ENCODE measurements at regions not wholly inside any gene's neighbourhood (a gene's known extent, or its start where the extent isn't known, plus 50 kb on each side); places are given as distances from the start of the nearest gene placed in this dataset.

DNA sequence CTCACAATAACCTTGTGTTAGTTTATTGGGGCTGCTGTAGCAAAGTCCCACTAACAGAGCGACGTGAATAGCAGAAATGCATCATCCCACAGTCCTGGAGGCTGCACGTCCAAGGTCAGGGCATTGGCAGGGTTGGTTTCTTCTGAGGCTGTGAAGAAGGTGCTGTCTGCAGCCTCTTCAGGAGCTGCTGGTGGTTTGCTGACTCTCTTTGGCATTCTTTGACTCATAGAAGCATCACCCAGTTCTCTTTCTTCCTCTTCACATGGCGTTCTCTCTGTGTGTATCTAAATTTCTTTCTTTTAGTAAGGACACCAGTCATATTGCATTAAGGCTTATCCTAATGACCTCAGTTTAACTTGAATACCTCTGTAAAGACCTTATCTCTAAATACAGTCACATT lies 428.4 kb upstream of the KLF6 start:
- no peak for DNase-seq

DNA sequence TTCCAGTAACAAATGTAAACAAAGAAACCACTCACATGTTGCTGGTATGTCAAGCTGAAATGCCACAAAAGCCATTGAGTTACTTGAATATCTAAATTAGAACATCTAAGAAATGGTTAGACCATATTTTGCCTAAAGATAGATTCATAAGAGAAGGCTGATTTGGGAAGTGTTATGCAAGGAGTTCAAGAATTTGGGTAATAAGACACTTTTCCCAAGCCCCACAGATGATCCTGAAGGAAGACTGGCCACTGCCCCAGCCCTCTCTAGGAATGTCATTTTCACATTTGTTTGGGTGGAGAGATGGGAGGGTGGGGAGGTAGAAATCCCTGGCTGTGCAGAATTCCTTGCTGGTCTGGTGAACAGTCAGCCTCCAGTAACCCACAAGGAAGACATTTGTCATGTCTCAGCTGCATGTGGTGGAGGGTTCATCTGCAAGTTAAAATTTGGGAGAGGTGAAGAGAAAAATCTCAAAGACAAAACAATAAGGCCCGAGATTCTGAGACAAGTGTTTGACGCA lies 427.2 kb upstream of the KLF6 start:
- no peak for DNase-seq

DNA sequence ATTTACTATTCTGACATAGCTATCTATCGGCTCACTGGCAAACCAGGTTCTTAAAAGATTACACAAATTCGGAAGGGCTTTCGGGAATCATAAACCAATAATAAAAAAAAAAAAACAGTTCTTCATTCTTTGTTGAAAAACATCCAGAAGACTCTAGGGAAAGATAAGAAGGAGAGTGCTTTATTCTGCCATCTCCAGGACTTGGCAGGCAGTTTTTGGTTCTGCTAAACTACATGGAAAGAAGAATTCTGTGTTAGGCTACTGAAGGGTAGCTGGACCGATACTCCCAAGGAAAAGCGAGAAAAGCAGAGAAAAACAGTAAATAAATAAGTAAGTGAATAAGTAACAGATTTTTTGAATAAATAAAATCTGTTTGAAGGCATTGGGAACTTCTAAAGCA lies 423.5 kb upstream of the KLF6 start:
- DNase-seq = no peak

DNA sequence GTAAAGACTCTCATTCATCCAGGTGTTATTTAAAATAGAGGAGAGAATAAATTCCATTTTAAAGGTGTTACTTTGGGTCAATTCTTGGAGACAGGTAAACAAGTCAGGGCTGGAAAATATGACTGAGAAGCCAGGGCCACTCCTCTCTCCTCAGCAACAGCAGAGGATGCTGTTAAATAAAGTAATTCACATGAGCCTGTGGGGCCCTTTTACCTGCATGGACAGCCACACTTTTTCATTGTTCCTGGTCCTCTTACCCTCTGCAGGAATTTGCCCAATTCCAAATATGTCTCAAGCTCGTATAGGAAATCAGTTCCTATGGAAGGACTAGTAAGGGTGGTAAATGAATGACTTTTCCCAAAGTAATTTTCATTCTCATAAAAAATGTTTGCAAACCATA lies 420.1 kb upstream of the KLF6 start:
- DNase-seq = no peak

DNA sequence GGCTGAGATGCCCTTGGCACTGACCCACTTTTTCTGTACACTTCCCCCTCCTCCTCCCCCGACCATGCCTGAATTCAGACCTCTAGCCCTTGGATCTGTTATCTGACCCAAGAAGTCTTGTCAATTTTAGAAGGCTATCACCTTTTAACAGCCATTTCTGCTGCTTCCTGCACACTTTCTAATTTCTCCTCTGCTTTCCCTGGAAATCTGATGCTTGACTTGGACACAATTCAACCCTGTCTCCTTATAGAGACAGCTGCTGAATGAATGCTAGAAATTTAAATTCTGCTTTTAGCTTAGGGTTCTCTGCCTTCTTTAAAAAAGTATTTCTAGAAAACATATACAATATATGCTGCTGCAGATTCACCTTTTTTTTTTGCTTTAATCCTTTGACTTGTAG lies 417.9 kb upstream of the KLF6 start:
- no peak for DNase-seq

DNA sequence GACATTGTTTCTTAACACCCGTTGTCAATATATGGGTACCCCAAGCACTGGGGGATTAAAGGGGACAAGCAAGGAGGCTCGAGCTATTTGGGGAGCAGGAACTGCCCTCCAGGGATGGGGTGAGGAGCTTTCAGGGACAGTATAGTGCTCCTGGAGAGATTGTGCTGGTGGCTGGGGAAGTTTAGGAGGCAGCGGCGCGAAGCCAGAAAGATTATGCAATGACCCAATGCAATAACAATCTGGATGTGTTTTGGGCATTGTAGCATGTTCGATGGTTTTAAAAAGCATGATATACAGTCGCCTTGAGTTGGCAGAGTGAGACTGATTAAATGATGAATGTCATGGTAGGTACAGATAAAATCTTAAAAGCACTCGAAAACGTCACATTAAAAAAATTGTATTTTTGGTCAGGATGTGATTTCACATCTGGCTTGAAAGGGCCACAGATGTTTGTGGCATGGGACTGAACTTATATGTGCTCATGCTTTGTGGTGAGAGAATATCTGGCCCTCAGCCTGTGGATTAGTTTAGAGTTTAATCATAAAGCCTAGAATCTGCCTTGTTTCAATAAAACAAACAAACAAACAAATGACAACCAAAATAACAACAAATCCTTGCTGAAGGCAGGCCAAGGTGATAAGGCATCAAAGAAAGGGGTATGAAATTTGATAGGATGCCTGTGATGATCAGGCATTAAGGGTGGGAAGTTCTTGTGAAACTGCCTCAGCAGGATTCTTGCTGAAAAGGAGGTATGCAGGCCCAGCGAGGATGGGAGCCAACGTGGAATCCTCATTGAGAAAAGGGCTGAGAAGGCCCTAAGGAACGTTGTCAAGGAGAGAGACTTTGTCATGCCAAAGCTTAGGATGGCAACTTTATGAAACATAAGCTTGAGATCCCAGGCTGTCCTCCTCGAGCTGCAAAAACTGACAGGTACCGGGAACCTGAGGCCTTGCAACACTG lies 417.1 kb upstream of the KLF6 start:
- no peak for DNase-seq

DNA sequence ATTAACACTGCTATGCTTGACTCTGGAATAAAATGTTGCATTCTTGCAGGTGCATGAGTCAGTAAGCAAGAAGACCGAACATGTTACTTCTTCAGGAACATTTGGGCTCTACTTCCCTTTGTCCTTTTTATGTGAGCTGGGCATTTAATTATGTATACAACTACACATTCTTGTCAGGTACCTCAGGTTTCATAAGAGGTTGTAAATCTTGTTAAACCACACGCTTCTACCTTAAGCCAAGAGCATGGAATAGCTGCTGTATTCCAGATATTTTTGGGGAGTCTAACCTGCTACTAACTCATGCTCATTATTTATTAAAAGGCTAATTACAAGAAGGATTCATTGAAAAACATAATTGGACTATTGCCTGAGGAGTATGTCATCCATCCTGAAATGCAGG lies 414.2 kb upstream of the KLF6 start:
- no peak for DNase-seq

DNA sequence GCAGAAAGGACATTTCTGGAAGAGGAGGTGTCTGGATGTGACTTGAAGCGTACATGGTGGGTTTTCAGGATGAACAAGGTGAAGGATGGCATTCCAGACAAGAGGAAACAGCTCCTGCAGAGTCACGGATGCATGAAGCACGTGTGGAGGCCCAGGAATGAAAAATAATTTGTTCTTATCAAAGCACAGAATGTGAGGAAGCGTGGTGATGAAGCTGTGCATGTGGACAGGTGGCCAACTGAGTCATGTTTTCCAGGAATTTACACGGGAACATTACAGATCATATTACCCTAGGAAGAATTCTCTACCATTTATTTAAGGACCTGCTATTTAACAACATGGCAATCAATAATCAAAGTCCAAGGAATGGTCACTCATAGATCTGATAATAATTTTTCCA lies 413.2 kb upstream of the KLF6 start:
- DNase-seq = no peak

DNA sequence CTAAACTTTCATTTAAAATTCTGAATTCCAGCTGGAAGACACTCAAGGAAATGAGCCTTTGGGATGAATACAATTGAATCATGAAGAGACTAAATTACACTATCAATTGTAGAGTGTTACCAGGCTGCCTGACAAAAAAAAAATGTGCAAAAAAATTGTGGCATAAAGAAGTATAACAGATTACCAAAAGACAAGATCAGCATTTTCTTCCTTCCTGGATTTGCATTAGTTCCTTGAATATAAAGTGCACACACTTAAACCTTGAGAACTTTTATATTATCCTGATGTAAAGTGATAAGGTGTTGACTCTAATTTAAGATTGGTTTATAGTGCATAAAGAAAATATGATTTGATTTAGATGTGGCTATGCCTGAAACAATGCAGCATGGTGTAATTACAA lies 412.7 kb upstream of the KLF6 start:
- no peak for DNase-seq

DNA sequence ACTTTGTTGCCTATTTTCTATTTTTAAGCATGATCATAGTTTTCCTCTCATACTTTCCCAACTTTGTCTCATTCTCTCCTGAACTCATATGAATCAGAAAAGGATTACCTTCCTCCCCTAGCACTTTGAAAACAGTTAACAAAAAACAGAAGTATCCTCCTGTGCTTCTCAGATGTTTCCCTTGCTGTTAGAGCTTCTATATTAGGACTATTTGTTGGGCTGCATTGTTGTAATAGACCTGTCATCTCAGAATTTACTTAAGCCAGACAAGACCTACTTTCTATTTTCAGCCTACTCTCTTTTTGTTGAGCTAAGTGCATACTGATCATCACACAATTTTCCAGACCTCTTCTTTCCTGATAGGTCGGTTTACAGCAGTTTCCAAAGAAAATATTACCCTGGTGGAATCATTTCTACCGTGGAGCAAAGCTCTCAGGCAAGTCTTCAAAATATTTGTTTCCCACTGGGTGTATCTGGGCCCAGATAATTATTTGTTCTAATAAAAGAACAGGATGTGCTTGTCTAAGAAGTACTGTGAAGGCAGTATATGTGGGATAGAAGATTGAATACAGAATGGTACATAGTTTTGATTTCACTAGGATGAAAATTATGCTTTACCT lies 411.9 kb upstream of the KLF6 start:
- DNase-seq = no peak

DNA sequence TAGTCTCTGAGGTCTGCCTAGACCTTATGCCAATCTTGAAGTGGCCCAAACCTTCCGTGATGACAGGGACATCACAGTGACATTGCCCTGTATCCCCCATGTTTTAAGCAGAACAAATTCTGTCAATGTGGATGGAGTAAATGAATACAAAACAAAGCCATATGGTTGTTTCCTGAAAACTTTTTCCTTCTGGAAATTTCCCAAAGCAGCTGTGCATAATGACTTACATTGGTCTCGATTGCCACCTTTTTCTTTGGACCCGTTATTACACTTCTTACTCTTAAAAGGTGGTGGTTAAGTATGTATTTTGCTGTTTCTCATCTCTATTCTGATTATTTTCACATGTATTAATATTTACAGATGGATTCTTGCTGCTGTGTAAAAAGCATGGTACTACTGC lies 411.2 kb upstream of the KLF6 start:
- DNase-seq = no peak

DNA sequence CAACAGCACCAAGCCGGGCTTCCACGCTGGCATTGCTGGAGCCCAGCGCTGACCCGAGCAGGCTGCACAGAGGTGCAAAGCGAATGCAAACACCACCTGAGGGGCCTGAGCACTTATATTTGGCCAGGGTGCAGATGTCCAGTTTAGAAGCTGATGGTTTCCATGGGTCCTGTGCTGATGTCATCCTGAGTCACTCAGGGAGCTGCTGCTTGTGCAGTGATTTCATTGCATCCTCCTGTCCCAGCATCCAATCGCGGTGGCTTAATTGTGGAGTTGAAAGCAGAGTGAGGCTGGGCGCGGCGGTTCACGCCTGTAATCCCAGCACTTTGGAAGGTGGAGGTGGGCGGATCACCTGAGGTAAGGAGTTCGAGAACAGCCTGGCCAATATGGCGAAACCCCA lies 410.2 kb upstream of the KLF6 start:
- DNase-seq = no peak

DNA sequence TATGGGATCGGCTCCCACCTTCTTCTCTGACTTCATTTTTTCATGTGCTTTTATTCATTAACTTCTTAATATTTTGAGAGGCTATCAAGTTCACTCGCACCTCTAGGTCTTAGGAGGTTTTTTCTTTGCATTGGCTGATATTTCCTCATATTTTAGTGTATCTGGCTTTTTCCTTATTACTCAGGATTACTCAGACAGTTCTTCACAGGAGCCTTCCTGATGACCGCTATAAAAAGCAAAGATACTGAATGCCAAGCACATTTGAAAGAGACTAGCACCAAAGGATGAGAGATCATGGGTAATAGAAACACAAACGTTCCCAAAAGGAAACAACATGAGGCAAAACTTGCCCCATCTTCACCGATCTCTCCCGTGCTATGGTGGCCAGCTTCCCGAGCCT lies 409.2 kb upstream of the KLF6 start:
- no peak for DNase-seq

DNA sequence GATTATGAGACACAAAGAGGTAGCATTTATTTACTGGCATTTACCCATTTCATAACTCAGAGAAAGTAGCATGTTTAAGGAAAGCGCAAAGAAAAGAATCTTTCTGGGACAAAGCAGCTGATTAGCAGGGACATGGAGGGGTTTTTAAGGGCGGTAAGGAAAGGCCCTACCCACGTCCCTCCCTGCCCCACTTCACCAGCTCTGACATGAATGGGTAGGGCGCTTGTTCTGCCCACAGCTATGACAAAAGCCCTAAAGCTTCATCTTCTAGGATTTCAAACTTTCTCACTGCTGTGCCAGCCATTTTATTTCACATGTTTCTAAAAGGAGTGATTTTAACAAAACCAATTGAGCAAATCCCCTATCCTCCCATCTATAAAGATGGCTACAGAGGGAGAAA lies 406.9 kb upstream of the KLF6 start:
- DNase-seq = no peak

DNA sequence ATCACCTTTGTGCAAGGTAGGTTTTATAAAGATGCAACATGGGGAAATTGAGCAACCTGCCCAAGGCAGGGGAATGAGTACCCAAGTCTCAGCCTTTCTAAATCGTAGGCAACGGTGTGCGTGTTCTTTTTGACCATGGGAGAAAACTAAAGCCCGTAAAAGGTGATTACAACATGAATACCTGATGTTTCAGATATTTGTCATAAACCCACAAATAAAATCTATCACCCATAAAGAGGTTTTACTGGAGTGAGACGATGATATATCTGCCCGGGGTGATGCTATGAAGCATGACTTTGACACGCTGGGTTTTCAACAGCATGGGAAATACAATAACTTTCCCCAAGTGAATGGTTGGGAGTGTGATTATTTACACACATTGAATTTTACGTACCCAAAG lies 406.3 kb upstream of the KLF6 start:
- DNase-seq = no peak

DNA sequence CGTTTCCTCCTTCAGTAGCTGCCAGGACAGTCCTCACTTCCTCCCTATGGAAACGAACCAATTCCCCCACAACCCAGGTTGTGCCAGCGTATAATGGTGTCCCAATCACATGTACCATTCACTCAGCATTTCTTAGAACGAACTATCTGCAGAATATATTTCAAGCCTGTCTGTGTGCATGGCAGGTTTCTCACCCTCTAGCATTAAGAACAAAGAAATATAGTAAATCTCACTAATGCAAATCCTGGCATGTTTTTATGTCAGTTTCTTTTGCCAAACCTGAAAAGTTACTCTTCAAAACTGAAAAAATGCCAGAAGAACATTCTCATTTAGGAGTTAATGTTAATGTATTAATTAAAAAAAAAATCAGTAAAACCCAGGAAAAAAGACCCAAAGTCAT lies 405.9 kb upstream of the KLF6 start:
- no peak for DNase-seq

DNA sequence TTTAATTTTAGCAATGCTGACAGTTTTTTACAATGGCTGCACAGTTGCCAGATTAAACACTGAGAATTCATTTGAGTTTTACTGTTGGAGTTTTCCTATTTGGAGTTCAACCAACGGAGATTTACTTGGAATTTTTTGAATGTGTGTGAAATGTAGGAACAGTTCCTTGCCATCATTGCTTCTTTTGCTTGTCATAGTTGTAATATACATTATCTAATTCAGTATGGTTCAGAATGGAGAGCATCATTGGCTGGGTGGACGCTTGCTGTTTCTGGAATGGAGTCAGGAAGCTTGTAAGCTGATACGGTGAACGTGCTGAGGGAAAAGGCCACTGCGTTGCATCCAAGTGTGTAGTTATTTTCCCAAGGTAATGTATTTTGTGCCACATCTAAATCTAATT lies 404.3 kb upstream of the KLF6 start:
- no peak for DNase-seq

DNA sequence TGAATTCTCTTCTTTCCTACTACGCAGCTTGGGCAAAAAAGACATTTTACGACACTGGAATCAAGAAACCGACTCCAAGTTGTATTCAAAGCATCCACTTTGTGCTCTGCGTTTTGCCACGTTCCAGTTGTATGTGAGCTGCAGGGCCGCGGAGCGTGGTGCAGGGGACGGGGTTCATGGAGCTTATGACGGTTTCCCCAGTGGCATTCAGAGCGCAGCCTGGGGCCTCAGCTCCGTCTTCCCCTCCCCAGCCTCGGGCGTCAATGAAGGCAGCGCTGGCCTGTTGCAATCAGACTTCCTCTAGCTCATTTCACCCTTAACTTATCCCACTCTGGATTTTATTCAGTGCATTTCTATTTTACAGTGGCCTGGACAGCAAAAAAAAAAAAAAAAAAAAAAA lies 403.4 kb upstream of the KLF6 start:
- no peak for DNase-seq

DNA sequence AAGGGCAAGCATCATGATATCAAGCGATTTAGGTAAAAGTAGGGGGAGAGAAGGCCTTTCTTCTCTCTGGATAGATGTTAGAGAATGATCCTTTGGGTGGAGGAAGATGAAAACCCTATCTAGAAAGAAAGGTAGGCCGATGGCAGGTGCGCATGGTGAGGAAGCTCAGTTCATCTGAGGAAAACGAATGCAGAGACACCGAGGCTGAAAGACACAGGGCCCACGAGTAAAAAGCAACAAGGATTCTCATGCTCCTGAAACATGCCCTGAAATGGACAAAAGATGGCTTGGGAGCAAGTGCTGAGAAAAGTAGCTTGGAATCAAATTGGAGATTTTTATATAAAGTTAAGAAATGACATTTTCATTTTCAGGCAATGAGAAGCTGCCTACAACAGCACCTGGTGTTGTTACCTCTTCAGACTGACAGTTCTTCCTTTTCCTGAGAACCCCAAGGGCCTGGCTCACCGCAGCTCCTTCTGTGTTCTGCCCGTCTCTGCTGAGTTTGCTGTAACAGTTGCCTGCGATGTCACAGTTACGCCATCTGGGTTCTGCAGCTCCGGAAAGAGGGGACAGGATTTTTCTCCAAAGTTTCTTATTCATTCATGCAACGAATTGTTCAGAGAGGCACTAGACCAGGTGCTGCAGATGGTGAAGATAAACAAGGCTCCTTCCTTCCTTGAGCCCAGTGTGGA lies 402.0 kb upstream of the KLF6 start:
- no peak for DNase-seq

DNA sequence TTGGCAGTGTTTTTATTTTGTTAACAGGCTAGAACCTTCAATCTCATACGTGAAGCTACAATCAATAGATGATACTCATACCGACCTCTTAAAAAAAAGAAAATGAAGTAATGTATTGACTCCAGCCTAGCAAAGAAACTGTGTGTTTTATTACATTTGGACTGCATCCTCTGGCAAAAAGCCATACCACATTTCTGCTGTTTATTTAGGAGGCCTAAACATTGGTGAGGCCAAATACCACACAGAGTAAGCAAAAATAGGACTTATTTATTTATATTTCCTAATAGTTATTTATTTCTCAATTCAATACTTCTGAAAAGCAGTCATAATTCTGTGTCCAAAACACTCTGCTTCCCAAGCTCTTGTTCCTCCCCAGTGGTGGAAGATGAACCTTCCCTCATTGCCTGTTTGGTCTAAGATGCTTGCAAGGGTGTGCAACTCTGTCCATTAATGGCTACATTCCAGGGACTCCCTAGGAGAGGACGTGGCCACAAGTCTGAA lies 398.8 kb upstream of the KLF6 start:
- no peak for DNase-seq

DNA sequence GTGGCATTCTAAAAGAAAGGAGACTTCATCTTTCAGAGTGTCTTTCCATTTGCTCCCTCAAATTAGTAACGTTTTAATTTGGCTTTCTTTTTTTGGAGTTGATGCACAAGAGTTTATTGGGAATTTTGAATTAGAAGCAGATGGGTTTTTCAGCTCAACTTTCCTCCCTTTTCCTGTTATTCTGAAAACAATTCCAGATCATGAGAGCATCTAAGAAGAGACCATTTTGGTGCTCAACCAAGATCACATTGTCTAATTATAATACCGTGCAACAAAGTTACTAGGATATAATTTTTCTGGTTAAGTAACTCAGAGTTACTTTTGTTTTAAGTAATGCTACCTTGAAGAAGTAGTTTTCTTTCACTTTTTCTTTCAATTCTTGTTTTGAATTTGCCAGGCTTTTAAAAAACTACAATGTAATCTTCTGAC lies 396.6 kb upstream of the KLF6 start:
- no peak for DNase-seq

DNA sequence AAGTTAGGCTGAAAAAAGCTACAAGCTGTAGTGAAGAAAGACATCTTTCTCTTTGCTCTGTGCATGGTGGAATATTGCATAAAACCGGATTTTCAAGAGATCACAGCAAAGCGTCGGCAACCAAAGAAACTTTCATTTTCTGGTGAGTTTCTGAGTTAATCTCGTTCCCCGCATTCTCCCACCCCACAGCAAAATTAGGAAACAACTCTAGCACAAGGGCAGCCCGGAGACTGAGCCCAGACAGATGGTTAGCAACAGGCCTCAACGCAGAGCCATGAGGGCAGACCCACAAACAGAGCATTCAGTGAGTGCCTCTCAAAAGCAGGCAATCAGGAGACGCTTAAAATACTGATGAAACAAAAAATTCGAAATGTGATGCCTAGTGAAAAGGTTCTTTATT lies 396.1 kb upstream of the KLF6 start:
- no peak for DNase-seq

DNA sequence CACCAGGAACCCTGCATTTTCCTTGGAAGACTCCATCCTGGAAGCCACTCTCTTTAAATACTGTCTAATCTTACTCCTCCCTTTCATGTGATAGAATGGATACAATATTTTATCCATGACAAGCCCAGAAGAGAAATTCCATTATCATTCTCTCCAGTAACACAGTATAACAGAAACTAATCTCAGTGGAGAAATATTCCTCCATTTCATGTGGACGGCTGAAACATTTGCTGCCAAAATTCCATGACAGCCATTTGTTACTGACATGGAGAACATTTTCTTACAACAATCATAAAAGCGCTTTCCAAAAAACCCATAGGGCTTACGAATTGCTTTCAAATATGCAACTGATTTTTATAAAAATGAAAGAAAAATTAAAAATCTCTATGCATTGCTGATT lies 392.8 kb upstream of the KLF6 start:
- DNase-seq = no peak

Data from stimulated activated CD4-positive, alpha-beta T cell treated with anti-CD3 and anti-CD28 coated beads, Interleukin-15, amount 100 ng/mL, for 24 hours (primary cell).